Gastrocnemius medialis (tissue), 4 donors: ENCODE measurements at regions not wholly inside any gene's neighbourhood (a gene's known extent, or its start where the extent isn't known, plus 50 kb on each side); places are given as distances from the start of the nearest gene placed in this dataset.

Experiments
- CTCF ChIP-seq, 5 experiments: fragments of 450-650 bp in 3 of 5; fragments of 200-600 bp in 2 of 5; sonication (generic) in 2 of 5; IDR thresholded peaks in 4 of 5; conservative IDR thresholded peaks in 1 of 5; 1 replicate in 4 of 5; 2 replicates in 1 of 5; pipeline ENCODE4 v1.5.1; 2016 to 2019; ENCODE audit warnings: antibody characterized with exemption in 5 of 5, mild to moderate bottlenecking in 3 of 5, moderate library complexity in 3 of 5
- POLR2A ChIP-seq, 2 donors: fragments of 450-650 bp; IDR thresholded peaks; one replicate each; pipeline ENCODE4 v1.6.1; 2017; ENCODE audit warnings: antibody characterized with exemption in 2 of 2, mild to moderate bottlenecking in 2 of 2, moderate library complexity in 2 of 2

DNA sequence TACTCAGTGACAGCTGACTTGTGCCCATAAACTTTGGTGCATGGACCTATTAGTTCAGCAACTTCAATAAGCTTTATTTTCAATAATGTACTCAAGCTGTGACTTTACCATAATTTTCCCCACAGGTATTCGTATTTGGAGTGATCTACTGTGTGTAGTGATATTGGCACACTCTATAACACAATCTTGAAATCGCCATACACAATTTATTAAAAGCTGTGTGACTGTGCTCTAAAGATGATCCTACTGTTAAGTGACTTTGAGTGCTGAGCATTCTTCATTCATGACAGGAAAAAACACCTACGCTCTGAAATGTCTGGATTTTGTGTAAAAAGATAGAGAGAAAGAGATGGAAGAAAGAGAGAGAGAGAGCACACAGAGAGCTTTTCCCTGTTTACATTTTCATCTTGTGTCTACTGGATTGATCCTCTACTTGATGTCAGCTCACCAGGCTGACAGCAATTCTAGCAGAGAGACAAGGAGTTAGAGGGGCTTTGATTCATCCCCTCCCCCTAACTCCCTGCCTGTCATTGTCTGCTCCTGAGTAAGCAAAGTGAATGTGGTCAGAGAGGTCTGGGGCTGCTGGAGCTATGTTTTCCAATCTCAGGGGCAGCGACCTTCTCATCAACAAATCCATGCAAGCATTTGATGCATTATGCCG lies 538.7 kb upstream of the POU3F2 start:
- TF ChIP-seq CTCF (IDR thresholded peaks at IDR 0.05 in 4 of 5, conservative IDR thresholded peaks at IDR 0.05 in 1 of 5) = no peak
- TF ChIP-seq POLR2A (IDR thresholded peaks at IDR 0.05) = no peak
